Thyroid gland (tissue), 4 donors: ENCODE measurements at regions not wholly inside any gene's neighbourhood (a gene's known extent, or its start where the extent isn't known, plus 50 kb on each side); places are given as distances from the start of the nearest gene placed in this dataset.

Source experiments
- DNase-seq, 2 donors: peaks; one replicate each; pipeline ENCODE4 v3.0.0-alpha.2; 2019
- H3K27ac ChIP-seq, 3 donors: fragments of 200-600 bp; sonication (generic); 1 replicate in 2 of 3; 2 replicates in 1 of 3; pipeline ENCODE4 v1.5.1; 2016 to 2019; ENCODE audit warnings: mild to moderate bottlenecking in 1 of 3, moderate library complexity in 1 of 3
- H3K27me3 ChIP-seq: fragments of 200-600 bp; sonication (generic); one replicate; pipeline ENCODE4 v1.5.1; 2019
- H3K36me3 ChIP-seq, 2 donors: fragments of 200-600 bp; sonication (generic); one replicate each; pipeline ENCODE4 v1.5.1; 2016 to 2019
- H3K4me1 ChIP-seq, 2 donors: fragments of 200-600 bp; sonication (generic); one replicate each; pipeline ENCODE4 v1.5.1; 2017 to 2019
- H3K4me3 ChIP-seq, 3 donors: fragments of 200-600 bp; sonication (generic); replicated peaks in 1 of 3; 1 replicate in 2 of 3; 2 replicates in 1 of 3; pipeline ENCODE4 v1.5.1; 2016; ENCODE audit warnings: mild to moderate bottlenecking in 1 of 3
- H3K9me3 ChIP-seq: fragments of 200-600 bp; sonication (generic); one replicate; pipeline ENCODE4 v1.5.1; 2017
- POLR2A ChIP-seq, 2 donors: fragments of 450-650 bp; IDR thresholded peaks; one replicate each; pipeline ENCODE4 v1.6.1; 2017; ENCODE audit warnings: antibody characterized with exemption in 2 of 2, mild to moderate bottlenecking in 2 of 2, moderate library complexity in 1 of 2
- WGBS, 2 donors: methylation state at CpG; one replicate each; pipeline ENCODE4 v1.1.5; 2017; 5-methylcytosine and 5-hydroxymethylcytosine counted together
- intact Hi-C: fragments of 100-400 bp; cut with DNase I; formaldehyde crosslinking; loops from one replicate; pipeline ENCODE4 v1.15.1; 2023
- TF ChIP-seq, protein P1 (sequence below), 6 experiments: fragments of 200-600 bp in 3 of 6; fragments of 450-650 bp in 3 of 6; sonication (generic) in 3 of 6; IDR thresholded peaks; one replicate each; pipeline ENCODE4 v1.5.1; 2016 to 2019; ENCODE audit warnings: antibody characterized with exemption in 6 of 6, mild to moderate bottlenecking in 2 of 6, inconsistent platforms in 1 of 6, moderate library complexity in 1 of 6

DNA sequence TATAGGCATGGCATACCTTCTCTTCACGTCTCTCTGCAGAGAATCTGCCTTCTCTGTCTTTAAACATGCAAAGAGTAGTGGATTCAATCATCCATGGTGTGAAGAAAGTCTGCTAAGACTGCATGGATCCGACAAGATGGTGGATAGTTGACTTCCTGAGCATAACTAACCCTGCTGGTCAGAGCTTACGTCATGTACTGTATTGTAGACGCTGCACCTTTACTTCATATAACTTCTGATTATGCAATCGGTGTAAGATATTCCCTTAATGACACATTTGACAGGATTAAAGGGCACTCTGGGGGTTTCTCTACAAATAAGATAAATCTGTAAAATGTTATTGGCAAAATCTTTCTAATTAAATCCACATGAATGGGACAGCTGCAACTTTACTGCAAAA lies 240.3 kb upstream of the NREP start:
- no peak for DNase-seq
- no peaks in the 10 kb centered on the region for H3K4me1 ChIP-seq
- 87 to 96% methylated on average over 5 of the region's 5 CpGs for WGBS, 2 donors
- no peak overlapping the region for H3K27ac ChIP-seq
- no peaks in the 10 kb centered on the region for H3K27me3 ChIP-seq
- TF ChIP-seq, protein P1, sequence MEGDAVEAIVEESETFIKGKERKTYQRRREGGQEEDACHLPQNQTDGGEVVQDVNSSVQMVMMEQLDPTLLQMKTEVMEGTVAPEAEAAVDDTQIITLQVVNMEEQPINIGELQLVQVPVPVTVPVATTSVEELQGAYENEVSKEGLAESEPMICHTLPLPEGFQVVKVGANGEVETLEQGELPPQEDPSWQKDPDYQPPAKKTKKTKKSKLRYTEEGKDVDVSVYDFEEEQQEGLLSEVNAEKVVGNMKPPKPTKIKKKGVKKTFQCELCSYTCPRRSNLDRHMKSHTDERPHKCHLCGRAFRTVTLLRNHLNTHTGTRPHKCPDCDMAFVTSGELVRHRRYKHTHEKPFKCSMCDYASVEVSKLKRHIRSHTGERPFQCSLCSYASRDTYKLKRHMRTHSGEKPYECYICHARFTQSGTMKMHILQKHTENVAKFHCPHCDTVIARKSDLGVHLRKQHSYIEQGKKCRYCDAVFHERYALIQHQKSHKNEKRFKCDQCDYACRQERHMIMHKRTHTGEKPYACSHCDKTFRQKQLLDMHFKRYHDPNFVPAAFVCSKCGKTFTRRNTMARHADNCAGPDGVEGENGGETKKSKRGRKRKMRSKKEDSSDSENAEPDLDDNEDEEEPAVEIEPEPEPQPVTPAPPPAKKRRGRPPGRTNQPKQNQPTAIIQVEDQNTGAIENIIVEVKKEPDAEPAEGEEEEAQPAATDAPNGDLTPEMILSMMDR (IDR thresholded peaks at IDR 0.05), result no peak
- no peak overlapping the region for H3K4me3 ChIP-seq
- H3K9me3 ChIP-seq, result no peaks in the 10 kb centered on the region
- intact Hi-C loops, result no loop called here
- no peaks in the 10 kb centered on the region for H3K36me3 ChIP-seq

DNA sequence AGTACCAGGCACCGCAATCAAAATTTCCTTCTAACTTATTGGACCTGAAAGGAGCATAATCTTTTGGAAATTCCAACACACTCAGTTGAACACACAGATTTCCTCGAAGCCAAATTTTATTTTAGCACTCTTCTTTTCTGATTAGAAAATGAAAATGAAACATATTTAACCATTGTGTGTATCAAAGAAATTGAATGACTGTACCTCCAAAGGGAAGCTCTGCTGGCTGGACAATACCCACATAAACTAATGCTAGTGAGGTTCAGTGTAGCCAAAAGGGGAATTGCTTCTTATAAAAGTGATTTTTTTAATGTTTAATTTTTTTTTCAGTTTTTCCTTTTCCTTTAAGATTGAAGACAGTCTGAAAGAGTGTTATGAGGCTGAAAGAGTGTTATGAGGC lies 239.6 kb upstream of the NREP start:
- Histone ChIP-seq H3K9me3 (no peaks in the 10 kb centered on the region), H3K36me3 (no peaks in the 10 kb centered on the region), H3K4me1 (no peaks in the 10 kb centered on the region), H3K4me3 (no peak overlapping the region), H3K27ac (no peak overlapping the region), H3K27me3 (no peaks in the 10 kb centered on the region)
- TF ChIP-seq, protein P1 (IDR thresholded peaks at IDR 0.05), result no peak
- no peak for TF ChIP-seq POLR2A (IDR thresholded peaks at IDR 0.05)
- intact Hi-C loops, result no loop called here
- 75 to 81% methylated on average over 2 of the region's 2 CpGs for WGBS, 2 donors
- DNase-seq, result no peak

DNA sequence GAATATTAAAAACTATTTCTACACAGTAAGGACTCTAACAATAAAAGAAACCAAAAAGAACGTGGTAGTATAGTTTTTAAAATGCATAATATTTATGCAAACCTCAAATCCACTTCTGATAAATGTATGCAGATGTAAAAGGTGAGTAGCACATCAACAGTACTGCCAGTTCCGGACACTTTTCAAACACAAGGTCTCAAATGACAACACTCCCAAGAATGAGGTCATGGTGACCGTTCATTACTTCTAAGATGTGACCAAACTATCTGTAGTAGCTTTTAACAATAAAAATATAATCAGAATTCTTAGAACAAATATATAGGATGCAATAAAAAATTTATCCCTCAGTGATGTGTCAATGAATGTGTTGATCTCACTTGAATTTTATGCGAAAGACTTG lies 238.7 kb upstream of the NREP start:
- Histone ChIP-seq H3K9me3 (no peaks in the 10 kb centered on the region), H3K27me3 (no peaks in the 10 kb centered on the region), H3K4me3 (no peak overlapping the region), H3K36me3 (no peaks in the 10 kb centered on the region), H3K27ac (no peak overlapping the region), H3K4me1 (no peaks in the 10 kb centered on the region)
- WGBS, 2 donors, result 84 to 86% methylated on average over 4 of the region's 4 CpGs
- intact Hi-C loops, result no loop called here
- DNase-seq, result no peak
- TF ChIP-seq, protein P1 (IDR thresholded peaks at IDR 0.05), result no peak
- no peak for TF ChIP-seq POLR2A (IDR thresholded peaks at IDR 0.05)

DNA sequence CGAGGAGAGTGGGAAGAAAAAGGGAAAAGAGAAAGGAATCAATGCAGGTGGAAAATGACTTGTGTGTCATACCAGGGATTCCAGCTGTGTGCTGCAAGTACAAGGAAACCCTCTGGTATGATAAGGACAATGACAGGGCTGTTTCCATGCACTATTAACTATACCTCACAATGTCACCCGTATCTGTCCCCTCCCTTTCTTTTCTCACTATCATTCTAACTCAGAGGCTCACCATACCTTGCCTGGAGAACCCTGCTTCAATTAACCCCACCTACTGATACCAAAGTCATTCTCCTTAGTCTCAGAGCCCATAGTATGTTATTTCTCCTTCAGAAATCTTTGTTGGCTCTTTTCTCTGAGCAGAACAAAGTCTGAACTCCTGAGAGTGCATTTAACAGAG lies 236.2 kb upstream of the NREP start:
- Histone ChIP-seq H3K36me3 (no peaks in the 10 kb centered on the region), H3K27me3 (no peaks in the 10 kb centered on the region), H3K4me1 (no peaks in the 10 kb centered on the region), H3K9me3 (no peaks in the 10 kb centered on the region), H3K4me3 (no peak overlapping the region), H3K27ac (no peak overlapping the region)
- WGBS, 2 donors, result 86 to 89% methylated on average over 2 of the region's 2 CpGs
- DNase-seq, result no peak
- intact Hi-C loops, result no loop called here
- TF ChIP-seq, protein P1 (IDR thresholded peaks at IDR 0.05), result no peak
- no peak for TF ChIP-seq POLR2A (IDR thresholded peaks at IDR 0.05)

DNA sequence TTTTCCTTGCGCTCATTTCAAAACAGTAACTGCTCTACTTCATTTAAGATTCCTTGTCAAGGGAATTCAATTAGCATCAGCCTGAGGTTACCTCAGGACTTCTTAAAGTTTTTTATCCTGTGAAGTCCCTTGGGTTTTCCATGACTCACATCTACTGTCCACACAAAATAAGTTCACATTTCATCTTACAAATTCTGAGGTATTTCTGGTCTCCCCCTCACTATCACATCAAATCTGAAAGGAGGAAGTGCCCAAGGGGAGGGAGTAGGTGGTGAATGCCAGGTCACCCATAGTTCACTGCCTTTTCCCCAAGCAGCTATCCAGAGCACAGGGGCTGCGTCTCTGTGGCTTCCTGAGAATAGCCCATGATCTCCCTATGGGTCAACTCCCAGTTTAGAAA lies 227.1 kb upstream of the NREP start:
- Histone ChIP-seq H3K27ac (no peak overlapping the region), H3K9me3 (no peaks in the 10 kb centered on the region), H3K36me3 (no peaks in the 10 kb centered on the region), H3K27me3 (no peaks in the 10 kb centered on the region), H3K4me3 (no peak overlapping the region), H3K4me1 (no peaks in the 10 kb centered on the region)
- WGBS, 2 donors, result 51 to 59% methylated on average over 2 of the region's 2 CpGs
- intact Hi-C loops, result no loop called here
- TF ChIP-seq POLR2A (IDR thresholded peaks at IDR 0.05), result no peak
- TF ChIP-seq, protein P1 (IDR thresholded peaks at IDR 0.05), result no peak
- no peak for DNase-seq
